H9 (cell line): ENCODE measurements at regions not wholly inside any gene's neighbourhood (a gene's known extent, or its start where the extent isn't known, plus 50 kb on each side); places are given as distances from the start of the nearest gene placed in this dataset.

Source experiments
- DNase-seq: peaks from one replicate; pipeline ENCODE4 v3.0.0-alpha.2; 2017
- H2AFZ ChIP-seq: one replicate; pipeline ENCODE4 v1.6.1; 2013; ENCODE audit warnings: mild to moderate bottlenecking, low read length, control low read depth, moderate library complexity
- H2AK5ac ChIP-seq: 2 replicates; pipeline ENCODE4 v1.6.1; 2013; ENCODE audit warnings: low read length, control low read depth, mixed read lengths; ENCODE audit not compliant: insufficient read length
- H2BK120ac ChIP-seq: one replicate; pipeline ENCODE4 v1.6.1; 2013; ENCODE audit warnings: low read depth, mild to moderate bottlenecking, low read length, control low read depth, inconsistent platforms; ENCODE audit not compliant: poor library complexity, severe bottlenecking
- H2BK12ac ChIP-seq: 2 replicates; pipeline ENCODE4 v1.6.1; 2013; ENCODE audit warnings: low read length, control low read depth, mixed read lengths, low read depth; ENCODE audit not compliant: insufficient read length
- H2BK15ac ChIP-seq: 2 replicates; pipeline ENCODE4 v1.6.1; 2013; ENCODE audit warnings: low read depth, low read length, control low read depth
- H2BK20ac ChIP-seq: one replicate; pipeline ENCODE4 v1.6.1; 2013; ENCODE audit warnings: low read depth, mild to moderate bottlenecking, low read length, control low read depth, inconsistent platforms; ENCODE audit not compliant: poor library complexity, severe bottlenecking
- H2BK5ac ChIP-seq: 2 replicates; pipeline ENCODE4 v1.6.1; 2013; ENCODE audit warnings: low read length, control low read depth, mixed read lengths; ENCODE audit not compliant: insufficient read length
- H3K14ac ChIP-seq: 2 replicates; pipeline ENCODE4 v1.6.1; 2013; ENCODE audit warnings: low read length, control low read depth; ENCODE audit not compliant: insufficient read depth
- H3K18ac ChIP-seq: 2 replicates; pipeline ENCODE4 v1.6.1; 2013; ENCODE audit warnings: low read depth, mild to moderate bottlenecking, mixed read lengths, low read length, control low read depth; ENCODE audit not compliant: insufficient read length
- H3K23ac ChIP-seq: 2 replicates; pipeline ENCODE4 v1.6.1; 2013; ENCODE audit warnings: low read length, control low read depth, mixed read lengths, low read depth; ENCODE audit not compliant: insufficient read length
- H3K23me2 ChIP-seq: 2 replicates; pipeline ENCODE4 v1.6.1; 2013; ENCODE audit warnings: low read depth, mild to moderate bottlenecking, mixed read lengths, low read length, control low read depth; ENCODE audit not compliant: insufficient read length, poor library complexity, severe bottlenecking
- H3K27ac ChIP-seq: 2 replicates; pipeline ENCODE4 v1.5.1; 2013; ENCODE audit warnings: low read length, control low read depth, mixed read lengths, low read depth; ENCODE audit not compliant: insufficient read length
- H3K27me3 ChIP-seq: 2 replicates; pipeline ENCODE4 v1.6.1; 2013; ENCODE audit warnings: low read length, control low read depth, inconsistent platforms; ENCODE audit not compliant: insufficient read depth
- H3K4ac ChIP-seq: 2 replicates; pipeline ENCODE4 v1.6.1; 2013; ENCODE audit warnings: low read depth, mild to moderate bottlenecking, control low read depth, inconsistent platforms, low read length, moderate library complexity
- H3K4me1 ChIP-seq: 2 replicates; pipeline ENCODE4 v1.6.1; 2013; ENCODE audit warnings: low read length, control low read depth, inconsistent platforms; ENCODE audit not compliant: insufficient read depth
- H3K4me2 ChIP-seq: 2 replicates; pipeline ENCODE4 v1.6.1; 2013; ENCODE audit warnings: low read length, control low read depth, mixed read lengths; ENCODE audit not compliant: insufficient read length, insufficient read depth
- H3K56ac ChIP-seq: 2 replicates; pipeline ENCODE4 v1.6.1; 2013; ENCODE audit warnings: low read depth, mild to moderate bottlenecking, mixed read lengths, low read length, control low read depth; ENCODE audit not compliant: insufficient read length
- H3K79me1 ChIP-seq: 2 replicates; pipeline ENCODE4 v1.6.1; 2013; ENCODE audit warnings: low read depth, mild to moderate bottlenecking, moderate library complexity, low read length, control low read depth, inconsistent platforms; ENCODE audit not compliant: insufficient read depth, poor library complexity, severe bottlenecking
- H3K79me2 ChIP-seq: 2 replicates; pipeline ENCODE4 v1.6.1; 2013; ENCODE audit warnings: low read length, control low read depth, inconsistent platforms; ENCODE audit not compliant: insufficient read depth
- H3K9ac ChIP-seq: 2 replicates; pipeline ENCODE4 v1.6.1; 2013; ENCODE audit warnings: low read length, control low read depth, mixed read lengths; ENCODE audit not compliant: insufficient read length; ENCODE audit errors: extremely low read depth
- H3K9me3 ChIP-seq: one replicate; pipeline ENCODE4 v1.6.1; 2013; ENCODE audit warnings: low read depth, low read length, inconsistent platforms; ENCODE audit not compliant: control insufficient read depth
- H3T11ph ChIP-seq: one replicate; pipeline ENCODE4 v1.6.1; 2013; ENCODE audit warnings: mild to moderate bottlenecking, low read length, control low read depth, inconsistent platforms
- H4K20me1 ChIP-seq: one replicate; pipeline ENCODE4 v1.6.1; 2013; ENCODE audit not compliant: control insufficient read depth, insufficient read length, insufficient read depth
- H4K5ac ChIP-seq: 2 replicates; pipeline ENCODE4 v1.6.1; 2013; ENCODE audit warnings: low read depth, mild to moderate bottlenecking, mixed read lengths, low read length, control low read depth; ENCODE audit not compliant: insufficient read length
- H4K8ac ChIP-seq: replicated peaks from 2 replicates; pipeline ENCODE4 v1.6.1; 2013; ENCODE audit warnings: low read length, control low read depth, mixed read lengths, low read depth; ENCODE audit not compliant: insufficient read length
- H4K91ac ChIP-seq: 2 replicates; pipeline ENCODE4 v1.6.1; 2013; ENCODE audit warnings: low read depth, mild to moderate bottlenecking, moderate library complexity, mixed read lengths, low read length, control low read depth; ENCODE audit not compliant: insufficient read length
- H3K27ac Mint-ChIP-seq, 3 experiments: 2 replicates in 2 of 3; 3 replicates in 1 of 3; pipeline ENCODE4 v1.8.0; 2020 to 2021; ENCODE audit warnings: mixed read lengths in 3 of 3, mild to moderate bottlenecking in 1 of 3, moderate library complexity in 1 of 3
- H3K27me3 Mint-ChIP-seq: 2 replicates; pipeline ENCODE4 v1.8.0; 2021; ENCODE audit warnings: low read depth, mild to moderate bottlenecking, moderate library complexity, mixed read lengths
- H3K36me3 Mint-ChIP-seq, 3 experiments: 2 replicates in 2 of 3; 3 replicates in 1 of 3; pipeline ENCODE4 v1.8.0; 2020 to 2021; ENCODE audit warnings: low read depth in 3 of 3, mixed read lengths in 3 of 3; ENCODE audit not compliant: insufficient read depth in 1 of 3
- H3K4me1 Mint-ChIP-seq, 2 experiments: 2 replicates each; pipeline ENCODE4 v1.8.0; 2020; ENCODE audit warnings: mixed read lengths in 2 of 2
- H3K4me3 Mint-ChIP-seq, 2 experiments: 2 replicates in 1 of 2; 3 replicates in 1 of 2; pipeline ENCODE4 v1.8.0; 2020 to 2021; ENCODE audit warnings: mild to moderate bottlenecking in 2 of 2, mixed read lengths in 2 of 2, moderate library complexity in 1 of 2
- H3K9me3 Mint-ChIP-seq, 2 experiments: 2 replicates in 1 of 2; 3 replicates in 1 of 2; pipeline ENCODE4 v1.8.0; 2020; ENCODE audit warnings: mild to moderate bottlenecking in 2 of 2, mixed read lengths in 2 of 2, moderate library complexity in 1 of 2
- CTCF ChIP-seq: fragments of 200-600 bp; sonication (generic); conservative IDR thresholded peaks from 3 replicates; pipeline ENCODE4 v1.8.0; 2021; ENCODE audit warnings: antibody characterized with exemption, mild to moderate bottlenecking
- WGBS: extraction: QIAGEN DNeasy Blood & Tissue Kit; methylation state at CpG from one replicate; pipeline ENCODE4 v1.1.7; 2013; ENCODE audit warnings: missing lambda C conversion rate, low lambda C conversion rate, mixed read lengths; ENCODE audit not compliant: insufficient read length; ENCODE audit errors: extremely low coverage; 5-methylcytosine and 5-hydroxymethylcytosine counted together

- TF ChIP-seq CTCF, result no peak
- Mint-ChIP-seq H3K4me3 (no peak overlapping the region), H3K36me3 (peaks cover 0 to 2% (median 0%) of the 10 kb centered on the region in 3 experiments; a peak in 1 of 7 replicates), H3K27ac (no peak overlapping the region), H3K4me1 (no peaks in the 10 kb centered on the region), H3K27me3 (no peaks in the 10 kb centered on the region), H3K9me3 (peaks cover 0 to 12% of the 10 kb centered on the region in 2 experiments; a peak in 3 of 5 replicates)
- Histone ChIP-seq H3K79me1 (no peaks in the 10 kb centered on the region), H3K9me3 (no peaks in the 10 kb centered on the region), H3K9ac (no peak overlapping the region), H3K23me2 (no peaks in the 10 kb centered on the region), H3K4ac (no peak overlapping the region), H2AFZ (no peak overlapping the region), H4K91ac (no peak overlapping the region), H4K8ac (no peak overlapping the region), H2BK12ac (no peak overlapping the region), H4K5ac (no peak overlapping the region), H3K23ac (no peak overlapping the region), H3K4me2 (no peak overlapping the region), H3K4me1 (no peaks in the 10 kb centered on the region), H3K27me3 (no peaks in the 10 kb centered on the region), H3K18ac (no peak overlapping the region), H3K79me2 (no peaks in the 10 kb centered on the region), H2BK120ac (no peak overlapping the region), H3K14ac (no peak overlapping the region), H3K56ac (no peak overlapping the region), H3T11ph (no peak overlapping the region), H2BK15ac (no peak overlapping the region), H2BK5ac (no peak overlapping the region), H2AK5ac (no peak overlapping the region), H3K27ac (no peak overlapping the region), H2BK20ac (no peak overlapping the region), H4K20me1 (no peaks in the 10 kb centered on the region)
- 100% methylated on average over 2 of the region's 2 CpGs for WGBS
- no peak for DNase-seq
Observed at GRCh38 chrX:4735299-4735698, 1021.9 kb upstream of the PRKX start.
